ENCODE measurements at regions not wholly inside any gene's neighbourhood (a gene's known extent, or its start where the extent isn't known, plus 50 kb on each side); places are given as distances from the start of the nearest gene placed in this dataset.

- TF ChIP-seq CTCF (IDR thresholded peaks at IDR 0.05) (no peak), POLR2AphosphoS5 (IDR thresholded peaks at IDR 0.05) (no peak)
Observed at GRCh38 chr10:91038971-91039370, 118.1 kb upstream of the ANKRD1 start.

Measured in suprapubic skin (tissue), 3 donors.